Pancreas (tissue), 10 donors: ENCODE measurements at regions not wholly inside any gene's neighbourhood (a gene's known extent, or its start where the extent isn't known, plus 50 kb on each side); places are given as distances from the start of the nearest gene placed in this dataset.

ENCODE experiments used
- ATAC-seq, 4 donors: fragments of 200-7000 bp; cut with Tn5 transposase; one replicate each; pipeline versions ENCODE4 v1.8.0 to v1.9.1; 2020; ENCODE audit warnings: mild to moderate bottlenecking in 4 of 4, moderate library complexity in 4 of 4
- DNase-seq, 6 donors: peaks; one replicate each; pipeline ENCODE4 v3.0.0-alpha.2; 2020
- FAIRE-seq: peaks from 2 replicates; lab custom pipeline; 2012; peaks lifted over from hg19 to GRCh38; lab: Jason Lieb, UNC
- H3K27ac ChIP-seq, 4 donors: fragments of 200-600 bp; sonication (generic); 1 replicate in 3 of 4; 2 replicates in 1 of 4; pipeline versions ENCODE4 v1.5.0 to v1.8.0; 2020
- H3K27me3 ChIP-seq, 4 donors: fragments of 200-600 bp; one replicate each; pipeline ENCODE4 v1.8.0; 2021
- H3K36me3 ChIP-seq, 3 donors: fragments of 200-600 bp; sonication (generic) in 1 of 3; one replicate each; pipeline versions ENCODE4 v1.5.0 to v1.8.0; 2020 to 2021
- H3K4me1 ChIP-seq, 3 donors: fragments of 200-600 bp; one replicate each; pipeline ENCODE4 v1.8.0; 2021
- H3K4me3 ChIP-seq, 4 donors: fragments of 200-600 bp; sonication (generic) in 2 of 4; one replicate each; pipeline versions ENCODE4 v1.5.0 to v1.8.0; 2020 to 2021
- H3K9me3 ChIP-seq, 4 donors: fragments of 200-600 bp; one replicate each; pipeline ENCODE4 v1.8.0; 2021
- CTCF ChIP-seq, 4 donors: fragments of 200-600 bp; sonication (generic) in 3 of 4; IDR thresholded peaks; one replicate each; pipeline versions ENCODE4 v1.5.0 to v1.8.0; 2021; ENCODE audit warnings: antibody characterized with exemption in 4 of 4
- WGBS, 2 donors: extraction: QIAGEN DNeasy Blood & Tissue Kit; methylation state at CpG; one replicate each; pipeline ENCODE4 v1.1.7; 2013; 5-methylcytosine and 5-hydroxymethylcytosine counted together
- intact Hi-C, 3 donors: fragments of 100-400 bp; cut with DNase I; formaldehyde crosslinking; loops; one replicate each; pipeline versions ENCODE4 v1.11.1 to v1.14.2; 2022
- donor health status: healthy with polysubstance abuse.
- donor health status: DM: no; HTN: no; CAD: no; lungs with moderate emphysema.
- donor health status: DM: no; HTN: no; CAD: no.
- donor health status: control.
- donor health status: control.
- donor health status: Bipolar disorder and iron deficiency.
- donor health status: DM: yes; HTN: yes; CAD: no.
- donor health status: DM: no; HTN: no; CAD: no.
- donor health status: DM: no; HTN: no; CAD: no.
- donor health status: DM: yes; HTN: yes; CAD: no.

GRCh38 chr12:64943686-64944085 lies 119.2 kb downstream of the TBC1D30 start:
- no peaks in the 10 kb centered on the region for H3K9me3 ChIP-seq
- H3K27ac ChIP-seq = no peak overlapping the region
- intact Hi-C loops = no loop called here
- no peak overlapping the region for H3K4me3 ChIP-seq
- TF ChIP-seq CTCF (IDR thresholded peaks at IDR 0.05) = no peak
- no peak for DNase-seq
- no peaks in the 10 kb centered on the region for H3K4me1 ChIP-seq
- ATAC-seq = peak in 1 of 4 donors; percentile 47
- FAIRE-seq = no peak
- WGBS, 2 donors = 80 to 82% methylated on average over 5 of the region's 5 CpGs
- no peaks in the 10 kb centered on the region for H3K36me3 ChIP-seq
- no peaks in the 10 kb centered on the region for H3K27me3 ChIP-seq

GRCh38 chr12:64944966-64945365 lies 120.5 kb downstream of the TBC1D30 start:
- DNase-seq = no peak
- H3K27me3 ChIP-seq = no peaks in the 10 kb centered on the region
- intact Hi-C loops = no loop called here
- H3K9me3 ChIP-seq = no peaks in the 10 kb centered on the region
- no peak overlapping the region for H3K27ac ChIP-seq
- 75 to 79% methylated on average over 3 of the region's 3 CpGs for WGBS, 2 donors
- H3K4me1 ChIP-seq = no peaks in the 10 kb centered on the region
- no peak for FAIRE-seq
- ATAC-seq = no peak
- H3K36me3 ChIP-seq = no peaks in the 10 kb centered on the region
- no peak for TF ChIP-seq CTCF (IDR thresholded peaks at IDR 0.05)
- no peak overlapping the region for H3K4me3 ChIP-seq

- H3K9me3 ChIP-seq = no peaks in the 10 kb centered on the region
- no peaks in the 10 kb centered on the region for H3K36me3 ChIP-seq
- 46 to 52% methylated on average over 5 of the region's 5 CpGs for WGBS, 2 donors
- peak in 3 of 4 donors; percentile 30 to 76 (median 61) for ATAC-seq
- H3K4me3 ChIP-seq = no peak overlapping the region
- FAIRE-seq = no peak
- no peak for TF ChIP-seq CTCF (IDR thresholded peaks at IDR 0.05)
- no peak overlapping the region for H3K27ac ChIP-seq
- no peaks in the 10 kb centered on the region for H3K4me1 ChIP-seq
- H3K27me3 ChIP-seq = no peaks in the 10 kb centered on the region
- peak in 3 of 6 donors; percentile 9 to 37 (median 29) for DNase-seq
- intact Hi-C loops = no loop called here
Observed at GRCh38 chr12:64946132-64946829, 121.8 kb downstream of the TBC1D30 start.

GRCh38 chr12:64950711-64951298 lies 126.4 kb downstream of the TBC1D30 start:
- DNase-seq (no peak), FAIRE-seq (no peak), ATAC-seq (no peak)
- WGBS, 2 donors = 41 to 43% methylated on average over 3 of the region's 3 CpGs
- no peak overlapping the region for H3K4me3 ChIP-seq
- TF ChIP-seq CTCF (IDR thresholded peaks at IDR 0.05) = no peak
- intact Hi-C loops = no loop called here
- H3K27me3 ChIP-seq = no peaks in the 10 kb centered on the region
- H3K9me3 ChIP-seq = no peaks in the 10 kb centered on the region
- H3K27ac ChIP-seq = no peak overlapping the region
- no peaks in the 10 kb centered on the region for H3K36me3 ChIP-seq
- H3K4me1 ChIP-seq = no peaks in the 10 kb centered on the region

- no peak overlapping the region for H3K4me3 ChIP-seq
Observed at GRCh38 chr12:64951944-64952343, 127.5 kb downstream of the TBC1D30 start.

More at GRCh38 chr12:64951944-64952343, 127.5 kb downstream of the TBC1D30 start:
- DNase-seq = no peak
- no peaks in the 10 kb centered on the region for H3K4me1 ChIP-seq
- intact Hi-C loops = no loop called here
- WGBS, 2 donors = 25 to 53% methylated on average over 1 of the region's 1 CpG
- no peak overlapping the region for H3K27ac ChIP-seq
- TF ChIP-seq CTCF (IDR thresholded peaks at IDR 0.05) = no peak
- no peaks in the 10 kb centered on the region for H3K9me3 ChIP-seq
- no peak for FAIRE-seq
- H3K27me3 ChIP-seq = no peaks in the 10 kb centered on the region
- no peaks in the 10 kb centered on the region for H3K36me3 ChIP-seq
- no peak for ATAC-seq
